Glutamatergic neuron (in vitro differentiated cells): ENCODE measurements at regions not wholly inside any gene's neighbourhood (a gene's known extent, or its start where the extent isn't known, plus 50 kb on each side); places are given as distances from the start of the nearest gene placed in this dataset.

Experiments used
- DNase-seq: peaks from one replicate; pipeline ENCODE4 v3.0.0; 2022
- H3K27ac Mint-ChIP-seq: one replicate; pipeline ENCODE4 v1.8.0; 2020; ENCODE audit warnings: mild to moderate bottlenecking, mixed read lengths, inconsistent platforms; ENCODE audit not compliant: unreplicated experiment
- H3K27me3 Mint-ChIP-seq: one replicate; pipeline ENCODE4 v1.8.0; 2020; ENCODE audit warnings: mild to moderate bottlenecking, moderate library complexity, mixed read lengths, inconsistent platforms; ENCODE audit not compliant: unreplicated experiment
- H3K36me3 Mint-ChIP-seq: one replicate; pipeline ENCODE4 v1.8.0; 2020; ENCODE audit warnings: mild to moderate bottlenecking, mixed read lengths, inconsistent platforms; ENCODE audit not compliant: unreplicated experiment
- H3K4me1 Mint-ChIP-seq: one replicate; pipeline ENCODE4 v1.8.0; 2020; ENCODE audit warnings: mild to moderate bottlenecking, low read depth, mixed read lengths, inconsistent platforms; ENCODE audit not compliant: unreplicated experiment
- H3K4me3 Mint-ChIP-seq: one replicate; pipeline ENCODE4 v1.8.0; 2020; ENCODE audit warnings: mild to moderate bottlenecking, mixed read lengths, inconsistent platforms; ENCODE audit not compliant: unreplicated experiment
- H3K9me3 Mint-ChIP-seq: one replicate; pipeline ENCODE4 v1.8.0; 2020; ENCODE audit warnings: mild to moderate bottlenecking, moderate library complexity, mixed read lengths, inconsistent platforms; ENCODE audit not compliant: unreplicated experiment
- CTCF ChIP-seq: fragments of 200-600 bp; sonication (generic); IDR thresholded peaks from one replicate; pipeline ENCODE4 v1.5.0; 2021; ENCODE audit not compliant: partially characterized antibody, unreplicated experiment

GRCh38 chr4:164293203-164293602, 460.7 kb upstream of the SMIM31 start:
- no peak for DNase-seq
- no peaks in the 10 kb centered on the region for H3K9me3 Mint-ChIP-seq
- no peak overlapping the region for H3K27ac Mint-ChIP-seq
- H3K36me3 Mint-ChIP-seq: no peaks in the 10 kb centered on the region
- no peaks in the 10 kb centered on the region for H3K27me3 Mint-ChIP-seq
- no peak overlapping the region for H3K4me3 Mint-ChIP-seq
- no peaks in the 10 kb centered on the region for H3K4me1 Mint-ChIP-seq
- TF ChIP-seq CTCF: no peak

- Mint-ChIP-seq H3K36me3 (no peaks in the 10 kb centered on the region), H3K27me3 (no peaks in the 10 kb centered on the region), H3K4me3 (no peak overlapping the region), H3K4me1 (no peaks in the 10 kb centered on the region), H3K9me3 (no peaks in the 10 kb centered on the region), H3K27ac (no peak overlapping the region)
- no peak for DNase-seq
- TF ChIP-seq CTCF: no peak
Observed at GRCh38 chr4:164293743-164294142, 460.2 kb upstream of the SMIM31 start.

GRCh38 chr4:164301430-164301829, 452.5 kb upstream of the SMIM31 start:
- no peak overlapping the region for H3K27ac Mint-ChIP-seq
- peaks cover 2% of the 10 kb centered on the region for H3K27me3 Mint-ChIP-seq
- TF ChIP-seq CTCF: no peak
- no peaks in the 10 kb centered on the region for H3K4me1 Mint-ChIP-seq
- no peak for DNase-seq
- H3K4me3 Mint-ChIP-seq: no peak overlapping the region
- H3K36me3 Mint-ChIP-seq: no peaks in the 10 kb centered on the region
- no peaks in the 10 kb centered on the region for H3K9me3 Mint-ChIP-seq

GRCh38 chr4:164304101-164304639, 449.8 kb upstream of the SMIM31 start:
- no peak for TF ChIP-seq CTCF
- Mint-ChIP-seq H3K27ac (no peak overlapping the region), H3K36me3 (no peaks in the 10 kb centered on the region), H3K27me3 (peaks cover 2% of the 10 kb centered on the region), H3K9me3 (no peaks in the 10 kb centered on the region), H3K4me3 (no peak overlapping the region), H3K4me1 (no peaks in the 10 kb centered on the region)
- DNase-seq: no peak

- H3K4me3 Mint-ChIP-seq: no peak overlapping the region
- peaks cover 2% of the 10 kb centered on the region for H3K27me3 Mint-ChIP-seq
- H3K27ac Mint-ChIP-seq: no peak overlapping the region
- TF ChIP-seq CTCF: no peak
- no peaks in the 10 kb centered on the region for H3K4me1 Mint-ChIP-seq
- no peak for DNase-seq
- H3K9me3 Mint-ChIP-seq: no peaks in the 10 kb centered on the region
- no peaks in the 10 kb centered on the region for H3K36me3 Mint-ChIP-seq
Observed at GRCh38 chr4:164304861-164305260, 449.1 kb upstream of the SMIM31 start.
